GM06990 (cell line): ENCODE measurements at regions not wholly inside any gene's neighbourhood (a gene's known extent, or its start where the extent isn't known, plus 50 kb on each side); places are given as distances from the start of the nearest gene placed in this dataset.

Source experiments
- DNase-seq: peaks from one replicate; pipeline ENCODE4 v3.0.0-alpha.2; 2011; ENCODE audit not compliant: insufficient read length; ENCODE audit errors: extremely low read depth
- H3K27me3 ChIP-seq: replicated peaks from 2 replicates; pipeline ENCODE4 v1.6.0; 2011; ENCODE audit warnings: low read length; ENCODE audit not compliant: control insufficient read depth, insufficient read depth
- H3K36me3 ChIP-seq: 2 replicates; pipeline ENCODE4 v1.5.1; 2011; ENCODE audit warnings: low read length; ENCODE audit not compliant: control insufficient read depth, insufficient read depth
- H3K4me3 ChIP-seq: replicated peaks from 2 replicates; pipeline ENCODE4 v1.5.1; 2011; ENCODE audit warnings: low read depth, mild to moderate bottlenecking, control low read depth, low read length
- TF ChIP-seq, protein P1 (sequence below): IDR thresholded peaks from 2 replicates; pipeline ENCODE4 v1.5.1; 2011; ENCODE audit warnings: low read length, control low read depth, mild to moderate bottlenecking, inconsistent platforms; ENCODE audit not compliant: insufficient read depth, poor library complexity, severe bottlenecking

DNA sequence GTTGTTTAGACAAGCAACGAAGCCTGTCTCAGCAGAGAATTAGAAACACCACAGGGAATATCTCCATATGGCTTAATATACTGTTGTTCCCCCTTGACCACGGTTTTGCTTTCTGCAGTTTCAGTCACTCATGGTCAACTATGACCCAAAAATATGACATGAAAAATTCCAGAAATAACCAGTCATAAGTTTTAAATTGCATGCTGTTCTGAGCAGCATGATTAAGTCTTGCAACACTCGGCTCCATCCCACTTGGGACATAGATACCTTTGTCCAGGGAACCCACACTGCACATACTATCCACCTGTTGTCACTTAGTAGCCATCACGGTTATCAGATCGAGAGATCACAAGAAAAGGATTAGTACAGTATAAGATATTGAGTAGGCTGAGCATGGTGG, 60.7 kb upstream of the FOXK1 start:
- Histone ChIP-seq H3K4me3 (no peak overlapping the region), H3K36me3 (no peaks in the 10 kb centered on the region), H3K27me3 (no peaks in the 10 kb centered on the region)
- TF ChIP-seq, protein P1, sequence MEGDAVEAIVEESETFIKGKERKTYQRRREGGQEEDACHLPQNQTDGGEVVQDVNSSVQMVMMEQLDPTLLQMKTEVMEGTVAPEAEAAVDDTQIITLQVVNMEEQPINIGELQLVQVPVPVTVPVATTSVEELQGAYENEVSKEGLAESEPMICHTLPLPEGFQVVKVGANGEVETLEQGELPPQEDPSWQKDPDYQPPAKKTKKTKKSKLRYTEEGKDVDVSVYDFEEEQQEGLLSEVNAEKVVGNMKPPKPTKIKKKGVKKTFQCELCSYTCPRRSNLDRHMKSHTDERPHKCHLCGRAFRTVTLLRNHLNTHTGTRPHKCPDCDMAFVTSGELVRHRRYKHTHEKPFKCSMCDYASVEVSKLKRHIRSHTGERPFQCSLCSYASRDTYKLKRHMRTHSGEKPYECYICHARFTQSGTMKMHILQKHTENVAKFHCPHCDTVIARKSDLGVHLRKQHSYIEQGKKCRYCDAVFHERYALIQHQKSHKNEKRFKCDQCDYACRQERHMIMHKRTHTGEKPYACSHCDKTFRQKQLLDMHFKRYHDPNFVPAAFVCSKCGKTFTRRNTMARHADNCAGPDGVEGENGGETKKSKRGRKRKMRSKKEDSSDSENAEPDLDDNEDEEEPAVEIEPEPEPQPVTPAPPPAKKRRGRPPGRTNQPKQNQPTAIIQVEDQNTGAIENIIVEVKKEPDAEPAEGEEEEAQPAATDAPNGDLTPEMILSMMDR, result no peak
- DNase-seq, result no peak

DNA sequence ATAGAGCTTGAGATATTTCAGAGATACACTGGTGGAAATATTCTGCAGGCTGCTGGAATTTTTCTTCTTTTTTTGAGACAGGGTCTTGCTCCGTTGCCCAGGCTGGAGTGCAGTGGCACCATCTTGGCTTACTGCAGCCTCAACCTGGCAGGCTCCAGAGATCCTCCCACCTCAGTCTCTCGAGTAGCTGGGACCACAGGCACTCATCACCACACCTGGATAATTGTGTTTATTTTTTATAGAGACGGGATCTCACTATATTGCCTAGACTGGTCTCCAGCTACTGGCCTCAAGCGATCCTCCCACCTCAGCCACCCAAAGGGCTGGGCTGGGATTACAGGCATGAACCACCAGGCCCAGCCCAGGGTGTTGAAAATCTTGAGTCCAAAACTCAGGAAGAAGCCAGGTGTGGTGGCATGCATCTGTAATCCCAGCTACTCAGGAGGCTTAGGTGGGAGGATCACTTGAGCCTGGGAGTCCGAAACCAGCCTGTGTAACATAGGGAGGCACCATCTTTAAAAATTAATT, 55.7 kb upstream of the FOXK1 start:
- no peaks in the 10 kb centered on the region for H3K36me3 ChIP-seq
- TF ChIP-seq, protein P1, result no peak
- no peak for DNase-seq

DNA sequence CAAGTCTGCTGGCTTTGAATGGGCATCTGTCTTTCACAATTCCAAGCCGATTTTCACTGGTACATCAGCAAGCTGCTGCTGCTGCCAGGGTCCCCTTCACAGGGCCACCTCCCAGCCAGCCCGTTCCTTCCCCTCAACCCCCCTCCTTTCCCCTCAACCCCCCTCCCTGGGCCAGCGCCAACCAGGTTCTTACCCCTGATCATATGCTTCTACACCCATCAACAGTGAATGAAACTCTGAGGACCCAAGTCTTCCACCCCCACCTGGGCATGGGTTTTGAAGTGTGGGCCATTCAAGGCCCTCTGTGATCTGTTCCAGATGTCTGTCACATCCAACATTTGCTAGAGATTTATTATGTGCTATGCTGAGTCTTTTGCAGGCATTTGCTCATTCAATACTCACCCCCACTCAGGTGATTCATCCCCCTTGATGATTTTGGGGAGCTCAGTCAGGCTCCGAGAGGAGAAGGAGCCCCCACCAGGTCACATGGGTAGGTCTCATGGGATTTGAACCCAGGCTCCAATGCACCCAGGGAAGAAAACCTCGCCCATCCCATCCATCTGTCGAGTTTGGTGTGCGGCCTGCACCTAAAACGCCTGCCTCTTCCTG, 52.7 kb upstream of the FOXK1 start:
- Histone ChIP-seq H3K27me3 (no peaks in the 10 kb centered on the region; the same call in none of the 2 replicates), H3K36me3 (no peaks in the 10 kb centered on the region), H3K4me3 (no peak overlapping the region)
- TF ChIP-seq, protein P1, result no peak
- DNase-seq, result no peak

More for the DNA sequence above, 55.7 kb upstream of the FOXK1 start:
- Histone ChIP-seq H3K27me3 (no peaks in the 10 kb centered on the region; the same call in none of the 2 replicates), H3K4me3 (no peak overlapping the region)

DNA sequence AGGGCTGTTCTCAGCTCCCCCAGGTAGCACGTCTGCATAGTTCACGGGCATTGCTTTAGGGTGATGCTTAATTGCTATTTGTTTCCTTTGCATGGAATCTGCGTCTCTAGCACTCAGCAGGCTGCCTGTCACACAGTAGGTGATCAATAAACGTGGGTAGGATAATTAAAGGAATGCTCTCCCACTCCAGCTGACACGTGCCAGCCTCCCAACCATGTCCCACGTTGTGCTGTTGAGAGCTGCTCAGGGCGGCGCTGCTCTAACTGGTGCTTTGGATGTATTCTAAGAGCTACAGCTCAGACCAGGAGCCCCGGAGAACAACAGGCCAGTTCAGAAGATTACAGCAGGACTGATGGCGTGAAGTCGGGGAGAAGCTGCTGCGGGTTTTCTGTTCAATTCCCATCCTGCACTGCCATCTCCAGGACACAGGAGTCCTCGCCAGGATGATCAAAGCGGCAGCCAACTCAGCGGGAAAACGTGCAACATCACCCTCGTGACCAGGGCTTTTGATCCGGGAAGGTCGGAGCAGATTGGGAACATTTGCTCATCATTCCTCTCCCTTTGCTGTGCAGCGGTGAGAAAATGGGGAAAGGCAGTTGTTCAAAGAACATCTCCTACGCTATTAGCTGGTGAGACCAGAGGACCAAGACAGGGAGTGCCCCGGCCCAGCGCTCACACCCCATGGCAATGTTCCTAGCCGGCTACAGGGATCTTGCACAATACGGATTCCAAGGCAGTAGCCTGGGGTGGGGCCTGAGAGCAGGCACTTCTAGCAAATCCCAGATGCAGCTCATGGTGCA, 50.5 kb upstream of the FOXK1 start:
- TF ChIP-seq, protein P1, result peak; percentile 10
- H3K4me3 ChIP-seq, result no peak overlapping the region
- DNase-seq, result no peak

More for the DNA sequence above, 50.5 kb upstream of the FOXK1 start:
- Histone ChIP-seq H3K27me3 (no peaks in the 10 kb centered on the region; the same call in none of the 2 replicates), H3K36me3 (no peaks in the 10 kb centered on the region)
